A673 (cell line): ENCODE measurements at regions not wholly inside any gene's neighbourhood (a gene's known extent, or its start where the extent isn't known, plus 50 kb on each side); places are given as distances from the start of the nearest gene placed in this dataset.

Experiments used
- BruUV-seq: library from RNA; stranded (reverse); fragments of 400-500 nt; replicated peaks from 2 replicates; lab custom pipeline; 2021; lab: Mats Ljungman, UMichigan
- CTCF ChIA-PET: fragments of 300-600 bp; sonication (Branson Sonifier 250); formaldehyde crosslinking; loops from one replicate; lab custom pipeline; 2022; ENCODE audit warnings: antibody characterized with exemption; lab: Charles Lee
- POLR2A ChIA-PET: fragments of 300-600 bp; sonication (Branson Sonifier 250); formaldehyde crosslinking; loops from one replicate; lab custom pipeline; 2022; ENCODE audit warnings: antibody characterized with exemption; ENCODE audit not compliant: low non-redundant PET; lab: Charles Lee
- DNase-seq: peaks from one replicate; pipeline ENCODE4 v3.0.0-alpha.2; 2015; ENCODE audit warnings: low spot score
- H3K27ac ChIP-seq: fragments of 200-600 bp; sonication (generic); 2 replicates; pipeline ENCODE4 v1.5.1; 2016; ENCODE audit warnings: mixed run types, low read depth, mild to moderate bottlenecking, mixed read lengths, antibody characterized with exemption, low read length; ENCODE audit not compliant: poor library complexity, severe bottlenecking
- H3K27me3 ChIP-seq: fragments of 200-600 bp; sonication (generic); replicated peaks from 2 replicates; pipeline ENCODE4 v1.6.1; 2017; ENCODE audit warnings: mixed run types, low read depth, mild to moderate bottlenecking, mixed read lengths, antibody characterized with exemption, low read length; ENCODE audit not compliant: insufficient read depth, poor library complexity
- H3K36me3 ChIP-seq: fragments of 200-600 bp; sonication (generic); 2 replicates; pipeline ENCODE4 v1.6.1; 2016; ENCODE audit warnings: mixed run types, mild to moderate bottlenecking, mixed read lengths, antibody characterized with exemption, low read length; ENCODE audit not compliant: insufficient read depth, poor library complexity, severe bottlenecking
- H3K4me1 ChIP-seq: fragments of 200-600 bp; sonication (generic); 2 replicates; pipeline ENCODE4 v1.6.1; 2017; ENCODE audit warnings: mixed run types, mild to moderate bottlenecking, mixed read lengths, antibody characterized with exemption, low read length; ENCODE audit not compliant: insufficient read depth, poor library complexity, severe bottlenecking
- H3K4me3 ChIP-seq: fragments of 200-600 bp; sonication (generic); 2 replicates; pipeline ENCODE4 v1.5.1; 2016; ENCODE audit warnings: low read depth, mixed run types, mild to moderate bottlenecking, mixed read lengths, low read length; ENCODE audit not compliant: poor library complexity, severe bottlenecking
- H3K9me3 ChIP-seq: fragments of 200-600 bp; sonication (generic); 2 replicates; pipeline ENCODE4 v1.6.1; 2016; ENCODE audit warnings: mixed run types, low read depth, mild to moderate bottlenecking, mixed read lengths, antibody characterized with exemption, low read length; ENCODE audit not compliant: poor library complexity, severe bottlenecking
- EZH2 ChIP-seq: fragments of 200-600 bp; sonication (generic); IDR thresholded peaks from 2 replicates; pipeline ENCODE4 v1.6.1; 2017; ENCODE audit warnings: borderline replicate concordance, low read depth, mild to moderate bottlenecking, mixed read lengths, antibody characterized with exemption, low read length; ENCODE audit not compliant: poor library complexity, severe bottlenecking
- intact Hi-C: fragments of 100-400 bp; cut with micrococcal nuclease; formaldehyde crosslinking; loops from one replicate; pipeline ENCODE4 v1.10.0; 2022; ENCODE audit not compliant: unreplicated experiment
- TF ChIP-seq, protein P1 (sequence below): fragments of 300-800, 200-600 bp; sonication (generic); conservative IDR thresholded peaks from 2 replicates; pipeline ENCODE4 v1.5.1; 2017; ENCODE audit warnings: low read depth, mild to moderate bottlenecking, antibody characterized with exemption, low read length, moderate library complexity, mixed read lengths

DNA sequence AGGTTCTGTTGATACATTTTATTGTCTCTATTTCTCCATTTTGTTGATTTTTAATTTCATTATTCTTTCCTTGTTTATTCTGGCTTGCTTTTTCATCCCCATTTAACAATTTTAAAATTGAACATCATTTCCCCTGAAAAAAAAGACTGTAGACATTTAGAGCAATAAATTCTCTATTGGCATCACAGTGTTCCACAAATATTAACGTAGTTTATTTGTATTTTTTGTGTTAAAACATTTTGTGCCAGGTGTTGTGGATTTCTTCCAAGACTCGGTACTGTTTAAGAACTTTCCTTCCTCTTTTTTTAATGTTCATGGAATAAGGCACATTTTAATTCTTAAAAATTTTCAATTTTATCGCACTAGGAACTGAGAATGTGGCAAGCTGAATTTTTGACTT lies 156.1 kb upstream of the NPY start:
- peaks cover 5% of the 10 kb centered on the region for H3K4me1 ChIP-seq
- no peak for DNase-seq
- no peak overlapping the region for H3K27ac ChIP-seq
- no peaks in the 10 kb centered on the region for H3K9me3 ChIP-seq
- no peaks in the 10 kb centered on the region for H3K36me3 ChIP-seq
- BruUV-seq, result no TSS peak
- H3K4me3 ChIP-seq, result no peak overlapping the region
- H3K27me3 ChIP-seq, result no peaks in the 10 kb centered on the region
- ChIA-PET POLR2A (no interaction called here), CTCF (no interaction called here)
- TF ChIP-seq, protein P1, sequence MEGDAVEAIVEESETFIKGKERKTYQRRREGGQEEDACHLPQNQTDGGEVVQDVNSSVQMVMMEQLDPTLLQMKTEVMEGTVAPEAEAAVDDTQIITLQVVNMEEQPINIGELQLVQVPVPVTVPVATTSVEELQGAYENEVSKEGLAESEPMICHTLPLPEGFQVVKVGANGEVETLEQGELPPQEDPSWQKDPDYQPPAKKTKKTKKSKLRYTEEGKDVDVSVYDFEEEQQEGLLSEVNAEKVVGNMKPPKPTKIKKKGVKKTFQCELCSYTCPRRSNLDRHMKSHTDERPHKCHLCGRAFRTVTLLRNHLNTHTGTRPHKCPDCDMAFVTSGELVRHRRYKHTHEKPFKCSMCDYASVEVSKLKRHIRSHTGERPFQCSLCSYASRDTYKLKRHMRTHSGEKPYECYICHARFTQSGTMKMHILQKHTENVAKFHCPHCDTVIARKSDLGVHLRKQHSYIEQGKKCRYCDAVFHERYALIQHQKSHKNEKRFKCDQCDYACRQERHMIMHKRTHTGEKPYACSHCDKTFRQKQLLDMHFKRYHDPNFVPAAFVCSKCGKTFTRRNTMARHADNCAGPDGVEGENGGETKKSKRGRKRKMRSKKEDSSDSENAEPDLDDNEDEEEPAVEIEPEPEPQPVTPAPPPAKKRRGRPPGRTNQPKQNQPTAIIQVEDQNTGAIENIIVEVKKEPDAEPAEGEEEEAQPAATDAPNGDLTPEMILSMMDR, result no peak
- TF ChIP-seq EZH2, result no peak
- intact Hi-C loops, result no loop called here

DNA sequence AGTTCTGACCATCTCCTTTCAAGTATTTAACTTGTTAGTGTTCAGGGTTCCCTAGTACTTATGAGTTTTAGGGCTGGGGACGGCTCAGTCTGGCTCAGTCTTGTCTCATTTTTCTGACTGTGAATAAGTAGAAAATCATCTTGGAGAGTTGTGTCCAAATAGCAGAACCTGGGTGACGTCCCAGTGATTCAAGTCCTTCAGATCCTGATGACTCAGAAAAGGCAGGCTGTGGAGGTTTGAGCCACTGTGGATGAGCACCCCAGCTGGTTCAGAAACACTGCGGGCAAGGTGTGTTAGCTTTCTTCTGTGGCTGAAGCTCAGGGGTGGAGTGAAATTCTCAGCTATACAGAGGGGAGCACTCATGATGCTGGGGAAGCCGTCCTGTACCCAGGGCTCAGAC lies 154.4 kb upstream of the NPY start:
- no peaks in the 10 kb centered on the region for H3K4me1 ChIP-seq
- H3K27ac ChIP-seq, result no peak overlapping the region
- no peak for TF ChIP-seq EZH2
- TF ChIP-seq, protein P1, result no peak
- no peak for DNase-seq
- H3K27me3 ChIP-seq, result no peaks in the 10 kb centered on the region
- POLR2A ChIA-PET, result no interaction called here
- intact Hi-C loops, result no loop called here
- no peaks in the 10 kb centered on the region for H3K36me3 ChIP-seq
- no TSS peak for BruUV-seq
- H3K9me3 ChIP-seq, result no peaks in the 10 kb centered on the region
- H3K4me3 ChIP-seq, result no peak overlapping the region
- CTCF ChIA-PET, result no interaction called here

DNA sequence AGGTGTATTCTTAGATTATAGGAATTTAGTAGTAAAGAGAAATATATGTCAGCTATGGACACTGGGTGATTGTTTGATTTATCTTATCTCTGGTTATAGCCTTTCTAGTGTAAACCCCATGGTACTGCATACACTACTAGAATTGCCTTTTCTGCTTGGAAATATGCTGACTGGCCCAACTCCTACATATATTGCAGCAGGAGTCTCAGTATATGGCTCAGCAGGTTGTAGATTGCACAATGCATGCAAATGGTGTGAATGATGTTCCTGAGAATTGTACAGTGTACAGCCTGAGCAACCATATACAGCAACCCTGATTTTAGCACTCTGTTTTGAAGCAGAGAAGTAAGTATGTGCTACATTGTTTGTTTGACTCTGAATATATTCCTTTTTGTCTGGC lies 153.4 kb upstream of the NPY start:
- ChIA-PET CTCF (no interaction called here), POLR2A (no interaction called here)
- intact Hi-C loops, result loop anchor here (10.0 kb wide), 1 partner anchor 244 kb away; no protein-coding TSS in a partner anchor
- no peak for TF ChIP-seq EZH2
- TF ChIP-seq, protein P1, result no peak
- H3K9me3 ChIP-seq, result no peaks in the 10 kb centered on the region
- DNase-seq, result no peak
- no TSS peak for BruUV-seq
- H3K36me3 ChIP-seq, result no peaks in the 10 kb centered on the region
- no peak overlapping the region for H3K27ac ChIP-seq
- no peaks in the 10 kb centered on the region for H3K27me3 ChIP-seq
- no peaks in the 10 kb centered on the region for H3K4me1 ChIP-seq
- H3K4me3 ChIP-seq, result no peak overlapping the region
